HG03575 (cell line): ENCODE measurements at regions not wholly inside any gene's neighbourhood (a gene's known extent, or its start where the extent isn't known, plus 50 kb on each side); places are given as distances from the start of the nearest gene placed in this dataset.

Experiments used
- ATAC-seq: cut with Tn5 transposase; IDR thresholded peaks from one replicate; pipeline ENCODE4 v1.9.1; 2021; ENCODE audit not compliant: unreplicated experiment, insufficient number of reproducible peaks, low FRiP score; ENCODE audit errors: extremely low read depth

GRCh38 chr20:22924046-22924737 lies 110.9 kb upstream of the SSTR4 start:
- ATAC-seq: no peak

GRCh38 chr20:22924949-22925612 lies 110.0 kb upstream of the SSTR4 start:
- no peak for ATAC-seq

GRCh38 chr20:22925613-22925983 lies 109.5 kb upstream of the SSTR4 start:
- ATAC-seq: no peak

GRCh38 chr20:22927537-22927936 lies 107.6 kb upstream of the SSTR4 start:
- ATAC-seq: no peak

GRCh38 chr20:22928679-22929078 lies 106.4 kb upstream of the SSTR4 start:
- ATAC-seq: no peak

- ATAC-seq: no peak
Measured at GRCh38 chr20:22929661-22930060, 105.5 kb upstream of the SSTR4 start.

GRCh38 chr20:22931653-22932608 lies 103.2 kb upstream of the SSTR4 start:
- no peak for ATAC-seq

- ATAC-seq: no peak
Measured at GRCh38 chr20:22939181-22939580, 95.9 kb upstream of the SSTR4 start.

- no peak for ATAC-seq
Measured at GRCh38 chr20:22940350-22940749, 94.8 kb upstream of the SSTR4 start.

GRCh38 chr20:22941550-22941949 lies 93.6 kb upstream of the SSTR4 start:
- no peak for ATAC-seq

GRCh38 chr20:22942742-22943141 lies 92.4 kb upstream of the SSTR4 start:
- no peak for ATAC-seq

- ATAC-seq: no peak
Measured at GRCh38 chr20:22944062-22944461, 91.0 kb upstream of the SSTR4 start.

- no peak for ATAC-seq
Measured at GRCh38 chr20:22944936-22945335, 90.2 kb upstream of the SSTR4 start.

GRCh38 chr20:22946596-22946995 lies 88.5 kb upstream of the SSTR4 start:
- ATAC-seq: no peak

- no peak for ATAC-seq
Measured at GRCh38 chr20:22949331-22950109, 85.6 kb upstream of the SSTR4 start.

GRCh38 chr20:22951966-22952365 lies 83.1 kb upstream of the SSTR4 start:
- no peak for ATAC-seq

GRCh38 chr20:22954661-22955060 lies 80.5 kb upstream of the SSTR4 start:
- no peak for ATAC-seq

GRCh38 chr20:22958390-22958789 lies 76.7 kb upstream of the SSTR4 start:
- ATAC-seq: no peak
